ENCODE measurements at regions not wholly inside any gene's neighbourhood (a gene's known extent, or its start where the extent isn't known, plus 50 kb on each side); places are given as distances from the start of the nearest gene placed in this dataset.

DNA sequence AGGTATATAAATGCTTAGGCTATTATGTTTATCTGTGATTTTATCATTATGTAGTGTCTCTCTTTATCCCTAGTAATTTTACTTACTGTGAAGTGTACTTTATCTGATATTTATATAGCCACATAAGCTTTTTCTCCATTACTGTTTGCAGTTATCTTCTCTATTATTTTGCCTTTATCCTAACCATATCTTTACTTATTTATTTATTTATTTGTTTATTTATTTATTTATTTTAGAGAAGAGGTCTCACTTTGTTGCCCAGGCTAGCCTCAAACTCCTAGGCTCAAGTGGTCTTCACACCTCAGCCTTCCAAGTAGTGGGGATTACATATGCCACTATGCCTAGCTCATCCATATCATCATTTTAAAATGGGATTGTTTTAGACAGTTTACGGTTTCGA lies 331.8 kb downstream of the C7orf25 start:
- DNase-seq (ENCODE audit: low spot score in 2 of 2) = no peak
- 99% methylated on average over 2 of the region's 2 CpGs for WGBS
- Histone ChIP-seq H3K9me3 (no peaks in the 10 kb centered on the region), H3K4me3 (no peak overlapping the region), H3K27ac (no peak overlapping the region), H3K36me3 (no peaks in the 10 kb centered on the region), H3K27me3 (no peaks in the 10 kb centered on the region), H3K4me1 (no peaks in the 10 kb centered on the region)
- no peak for TF ChIP-seq POLR2A (IDR thresholded peaks at IDR 0.05)
- no peak for TF ChIP-seq EP300 (IDR thresholded peaks at IDR 0.05)
- no peak for TF ChIP-seq POLR2AphosphoS5 (IDR thresholded peaks at IDR 0.05)

DNA sequence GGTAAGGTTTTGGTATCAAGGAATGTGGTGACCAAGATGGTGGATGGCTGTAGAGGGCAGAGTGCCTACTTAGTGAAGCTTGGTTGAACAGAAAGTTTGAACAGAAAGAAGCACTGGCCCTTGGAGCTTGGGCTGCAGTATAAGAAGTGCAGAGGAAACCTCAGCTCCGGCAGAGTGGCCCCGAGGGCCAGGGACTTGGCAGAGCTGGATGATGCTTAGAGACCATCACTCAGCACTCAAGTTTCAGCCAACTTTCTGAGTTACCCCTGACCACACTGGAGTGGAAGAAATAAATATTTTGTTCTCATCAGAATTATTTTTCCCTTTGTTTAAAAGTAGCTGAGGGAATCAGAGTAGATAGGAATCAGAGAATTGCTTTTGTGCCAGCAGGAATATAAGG lies 336.7 kb downstream of the C7orf25 start:
- H3K27ac ChIP-seq = no peak overlapping the region

DNA sequence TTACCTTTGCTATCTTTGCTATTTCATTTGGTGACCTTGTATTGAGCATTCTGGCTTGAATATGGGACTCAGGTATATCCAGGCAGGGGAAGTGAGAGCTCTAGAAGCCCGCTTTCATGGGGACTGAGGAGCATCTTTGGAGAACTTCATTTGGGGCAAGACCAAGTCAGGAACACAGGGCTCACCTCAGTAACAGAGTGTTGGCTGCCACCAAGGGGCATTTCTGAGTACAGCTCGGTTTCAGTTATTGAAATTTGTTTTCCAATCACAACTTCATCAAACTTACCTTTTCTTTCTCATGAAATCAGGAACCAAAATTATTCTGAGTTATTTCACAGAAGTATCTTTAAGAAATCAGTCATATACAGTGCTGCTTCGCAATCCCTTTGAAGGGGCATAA lies 337.2 kb downstream of the C7orf25 start:
- Histone ChIP-seq H3K27me3 (no peaks in the 10 kb centered on the region), H3K4me1 (peaks cover 16% of the 10 kb centered on the region), H3K9me3 (no peaks in the 10 kb centered on the region), H3K4me3 (no peak overlapping the region), H3K36me3 (no peaks in the 10 kb centered on the region), H3K27ac (no peak overlapping the region)
- TF ChIP-seq EP300 (IDR thresholded peaks at IDR 0.05) = no peak
- TF ChIP-seq, protein P1, sequence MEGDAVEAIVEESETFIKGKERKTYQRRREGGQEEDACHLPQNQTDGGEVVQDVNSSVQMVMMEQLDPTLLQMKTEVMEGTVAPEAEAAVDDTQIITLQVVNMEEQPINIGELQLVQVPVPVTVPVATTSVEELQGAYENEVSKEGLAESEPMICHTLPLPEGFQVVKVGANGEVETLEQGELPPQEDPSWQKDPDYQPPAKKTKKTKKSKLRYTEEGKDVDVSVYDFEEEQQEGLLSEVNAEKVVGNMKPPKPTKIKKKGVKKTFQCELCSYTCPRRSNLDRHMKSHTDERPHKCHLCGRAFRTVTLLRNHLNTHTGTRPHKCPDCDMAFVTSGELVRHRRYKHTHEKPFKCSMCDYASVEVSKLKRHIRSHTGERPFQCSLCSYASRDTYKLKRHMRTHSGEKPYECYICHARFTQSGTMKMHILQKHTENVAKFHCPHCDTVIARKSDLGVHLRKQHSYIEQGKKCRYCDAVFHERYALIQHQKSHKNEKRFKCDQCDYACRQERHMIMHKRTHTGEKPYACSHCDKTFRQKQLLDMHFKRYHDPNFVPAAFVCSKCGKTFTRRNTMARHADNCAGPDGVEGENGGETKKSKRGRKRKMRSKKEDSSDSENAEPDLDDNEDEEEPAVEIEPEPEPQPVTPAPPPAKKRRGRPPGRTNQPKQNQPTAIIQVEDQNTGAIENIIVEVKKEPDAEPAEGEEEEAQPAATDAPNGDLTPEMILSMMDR (IDR thresholded peaks at IDR 0.05) = peak in 1 of 2 donors; percentile 14
- WGBS = 79% methylated on average over 3 of the region's 3 CpGs
- DNase-seq (ENCODE audit: low spot score in 2 of 2) = no peak

More for the DNA sequence above, 336.7 kb downstream of the C7orf25 start:
- H3K4me1 ChIP-seq = peaks cover 16% of the 10 kb centered on the region
- no peak overlapping the region for H3K4me3 ChIP-seq
- no peak for DNase-seq (ENCODE audit: low spot score in 2 of 2)
- no peaks in the 10 kb centered on the region for H3K9me3 ChIP-seq
- 64% methylated on average over 2 of the region's 2 CpGs for WGBS
- TF ChIP-seq, protein P1 (IDR thresholded peaks at IDR 0.05) = no peak
- TF ChIP-seq POLR2AphosphoS5 (IDR thresholded peaks at IDR 0.05) = no peak
- no peak for TF ChIP-seq POLR2A (IDR thresholded peaks at IDR 0.05)
- TF ChIP-seq EP300 (IDR thresholded peaks at IDR 0.05) = no peak
- no peaks in the 10 kb centered on the region for H3K36me3 ChIP-seq
- no peaks in the 10 kb centered on the region for H3K27me3 ChIP-seq

DNA sequence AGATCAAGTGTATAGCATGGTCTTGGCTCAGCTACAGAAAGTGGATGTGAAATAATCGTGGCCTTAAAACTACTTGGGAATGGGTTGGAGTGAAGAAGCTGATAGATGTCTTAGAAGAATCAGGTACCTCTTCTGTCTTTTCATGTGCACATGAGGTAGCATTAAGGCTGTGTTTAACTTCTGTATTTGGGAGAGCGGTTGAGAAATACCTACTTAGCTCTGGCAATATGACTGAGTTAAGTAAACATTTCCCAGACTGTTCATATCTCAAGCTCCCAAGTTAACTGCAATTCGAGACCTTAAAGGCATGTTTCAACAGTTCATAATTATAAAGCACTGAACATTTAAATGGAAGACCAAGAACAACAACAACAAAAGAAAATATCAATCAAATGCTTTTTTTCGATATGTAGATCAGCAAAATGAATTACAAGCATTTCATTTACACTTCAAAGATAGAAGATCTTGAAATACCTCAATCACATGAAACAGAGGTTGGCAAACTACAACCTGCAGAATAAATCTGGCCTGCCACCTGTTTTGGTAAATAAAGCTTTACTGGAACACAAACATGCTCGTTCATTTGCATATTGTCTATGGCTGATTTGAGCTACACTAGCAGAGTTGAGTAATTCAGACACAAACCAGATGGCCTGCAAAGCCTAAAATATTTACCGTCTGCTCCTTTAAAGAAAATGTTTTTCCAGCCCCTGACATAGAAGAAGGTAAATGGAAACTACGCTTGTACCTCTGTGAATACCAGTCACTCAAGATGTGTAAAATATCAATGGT lies 337.1 kb upstream of the GLI3 start:
- WGBS = 54% methylated on average over 7 of the region's 7 CpGs
- no peak for DNase-seq (ENCODE audit: low spot score in 2 of 2)
- no peaks in the 10 kb centered on the region for H3K9me3 ChIP-seq
- no peaks in the 10 kb centered on the region for H3K36me3 ChIP-seq
- peaks cover 16% of the 10 kb centered on the region for H3K4me1 ChIP-seq
- H3K27me3 ChIP-seq = no peaks in the 10 kb centered on the region
- H3K27ac ChIP-seq = no peak overlapping the region
- TF ChIP-seq EP300 (IDR thresholded peaks at IDR 0.05) (no peak), POLR2AphosphoS5 (IDR thresholded peaks at IDR 0.05) (no peak), POLR2A (IDR thresholded peaks at IDR 0.05) (no peak)
- TF ChIP-seq, protein P1 (IDR thresholded peaks at IDR 0.05) = no peak
- no peak overlapping the region for H3K4me3 ChIP-seq

DNA sequence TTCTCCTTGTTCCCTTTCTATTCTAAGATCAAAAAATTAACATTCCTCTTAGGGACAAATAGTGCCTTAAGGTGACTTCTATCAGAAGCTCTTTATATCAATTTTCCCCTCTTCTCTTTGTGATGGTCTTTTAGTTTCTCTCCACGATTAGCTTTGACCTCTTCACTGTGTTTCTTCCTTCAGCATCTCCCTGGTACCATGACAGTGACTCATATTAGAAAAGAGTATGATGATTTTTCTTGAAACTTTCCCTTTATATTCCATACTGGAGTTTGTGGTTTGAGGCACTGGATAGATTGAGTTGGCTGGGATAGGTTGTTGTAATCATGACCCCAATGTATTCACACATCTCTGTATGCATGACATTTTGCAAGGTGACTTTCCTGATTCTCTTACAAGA lies 335.6 kb upstream of the GLI3 start:
- H3K4me3 ChIP-seq = no peak overlapping the region
- peaks cover 16% of the 10 kb centered on the region for H3K4me1 ChIP-seq
- no peaks in the 10 kb centered on the region for H3K9me3 ChIP-seq
- no peak overlapping the region for H3K27ac ChIP-seq
- H3K27me3 ChIP-seq = no peaks in the 10 kb centered on the region
- 68% methylated on average over 1 of the region's 1 CpG for WGBS
- no peak for DNase-seq (ENCODE audit: low spot score in 2 of 2)
- TF ChIP-seq, protein P1 (IDR thresholded peaks at IDR 0.05) = no peak
- TF ChIP-seq POLR2A (IDR thresholded peaks at IDR 0.05) (no peak), POLR2AphosphoS5 (IDR thresholded peaks at IDR 0.05) (no peak), EP300 (IDR thresholded peaks at IDR 0.05) (no peak)
- no peaks in the 10 kb centered on the region for H3K36me3 ChIP-seq

Data from suprapubic skin (tissue), 4 donors.